SH-SY5Y (cell line): ENCODE measurements at regions not wholly inside any gene's neighbourhood (a gene's known extent, or its start where the extent isn't known, plus 50 kb on each side); places are given as distances from the start of the nearest gene placed in this dataset.

Experiments used
- GATA2 ChIP-seq: IDR thresholded peaks from 2 replicates; pipeline ENCODE4 v1.6.1; 2011; ENCODE audit warnings: mild to moderate bottlenecking, low read depth, low read length
- GATA3 ChIP-seq: IDR thresholded peaks from 2 replicates; pipeline ENCODE4 v1.6.1; 2011; ENCODE audit warnings: low read depth, mild to moderate bottlenecking, low read length, moderate library complexity

DNA sequence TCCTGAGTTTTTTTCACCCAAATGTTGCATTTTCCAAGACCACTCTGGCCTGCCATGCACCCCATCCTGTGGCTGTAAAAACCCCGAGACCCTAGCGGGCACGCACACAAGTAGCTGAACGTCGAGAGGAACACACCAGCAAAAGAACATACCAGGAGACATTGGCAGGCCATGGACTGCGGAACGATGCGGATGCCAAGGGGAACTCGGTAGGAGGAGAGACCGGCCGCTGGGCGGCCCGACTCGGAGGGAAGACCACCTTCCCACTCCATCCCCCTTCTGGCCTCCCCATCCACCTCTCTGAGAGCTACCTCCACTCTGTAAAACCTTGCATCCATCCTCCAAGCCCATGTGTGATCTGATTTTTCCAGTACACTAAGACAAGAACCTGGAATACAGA lies 105.5 kb upstream of the CELF4 start:
- TF ChIP-seq GATA2 (no peak), GATA3 (no peak)
